ENCODE measurements at regions not wholly inside any gene's neighbourhood (a gene's known extent, or its start where the extent isn't known, plus 50 kb on each side); places are given as distances from the start of the nearest gene placed in this dataset.

DNA sequence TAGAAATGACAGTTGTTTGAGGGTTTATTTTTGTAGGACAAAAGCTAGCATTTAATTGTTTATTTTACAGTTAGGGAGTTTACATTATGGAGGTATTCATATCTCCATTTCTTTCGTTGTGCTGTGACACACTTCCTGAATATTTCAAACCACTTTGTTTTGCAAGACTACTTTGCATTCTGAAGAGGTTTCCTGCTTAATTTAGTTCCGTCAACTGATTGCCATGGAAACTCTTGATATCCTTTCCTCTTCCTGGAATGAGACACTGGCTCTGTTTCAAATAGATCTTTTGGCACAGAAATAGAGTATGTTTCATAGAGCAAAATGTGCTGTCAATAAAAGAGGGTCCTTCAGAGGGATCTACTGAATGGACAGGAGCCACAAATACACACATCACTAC is 159.5 kb upstream of the AGR3 start:
- no peak overlapping the region for H3K23ac ChIP-seq (ENCODE audit: insufficient read length, low read depth, low read length)
- H4K5ac ChIP-seq (ENCODE audit: insufficient read length, low read depth, low read length) = no peak overlapping the region
- no peak overlapping the region for H3K18ac ChIP-seq (ENCODE audit: insufficient read length, low read depth, low read length)
- no peaks in the 10 kb centered on the region for H3K9me3 Mint-ChIP-seq
- H3K4me1 ChIP-seq (ENCODE audit: insufficient read depth, low read length) = no peaks in the 10 kb centered on the region; the same call in 1 of the 2 replicates
- H3K4me1 Mint-ChIP-seq = peaks cover 0 to 11% of the 10 kb centered on the region in 2 experiments; a peak in 2 of 4 replicates
- H2BK15ac ChIP-seq (ENCODE audit: low read depth, low read length) = no peak overlapping the region
- no peak overlapping the region for H3K27ac ChIP-seq (ENCODE audit: insufficient read length, low read depth, low read length)
- no peak overlapping the region for H2BK12ac ChIP-seq (ENCODE audit: insufficient read length, low read depth, low read length)
- no peaks in the 10 kb centered on the region for H3K27me3 ChIP-seq (ENCODE audit: insufficient read depth, low read length)
- WGBS (ENCODE audit: extremely low coverage, insufficient read length, low lambda C conversion rate) = no CpG with 5 or more reads among the region's 2 CpGs
- H3K36me3 Mint-ChIP-seq (ENCODE audit: insufficient read depth in 1 of 3, low read depth in 3 of 3) = no peaks in the 10 kb centered on the region
- no peaks in the 10 kb centered on the region for H3K9me3 ChIP-seq (ENCODE audit: control insufficient read depth, low read depth, low read length)
- H3T11ph ChIP-seq (ENCODE audit: low read length) = no peak overlapping the region
- H3K4me3 Mint-ChIP-seq = no peak overlapping the region
- H4K91ac ChIP-seq (ENCODE audit: insufficient read length, low read depth, low read length) = no peak overlapping the region
- H3K14ac ChIP-seq (ENCODE audit: insufficient read depth, low read length) = no peak overlapping the region
- H3K56ac ChIP-seq (ENCODE audit: insufficient read length, low read depth, low read length) = no peak overlapping the region
- H3K79me2 ChIP-seq (ENCODE audit: insufficient read depth, low read length) = no peaks in the 10 kb centered on the region
- H3K79me1 ChIP-seq (ENCODE audit: insufficient read depth, low read depth, low read length, poor library complexity, severe bottlenecking) = no peaks in the 10 kb centered on the region
- no peak overlapping the region for H2AK5ac ChIP-seq (ENCODE audit: insufficient read length, low read length)
- no peak overlapping the region for H3K27ac Mint-ChIP-seq
- no peak overlapping the region for H2BK20ac ChIP-seq (ENCODE audit: low read depth, low read length, poor library complexity, severe bottlenecking)
- no peaks in the 10 kb centered on the region for H4K20me1 ChIP-seq (ENCODE audit: control insufficient read depth, insufficient read depth, insufficient read length)
- no peak overlapping the region for H3K9ac ChIP-seq (ENCODE audit: extremely low read depth, insufficient read length, low read length)
- no peaks in the 10 kb centered on the region for H3K23me2 ChIP-seq (ENCODE audit: insufficient read length, low read depth, low read length, poor library complexity, severe bottlenecking)
- no peak for DNase-seq
- no peak overlapping the region for H2BK120ac ChIP-seq (ENCODE audit: low read depth, low read length, poor library complexity, severe bottlenecking)
- no peak overlapping the region for H2BK5ac ChIP-seq (ENCODE audit: insufficient read length, low read length)
- TF ChIP-seq, protein P1, sequence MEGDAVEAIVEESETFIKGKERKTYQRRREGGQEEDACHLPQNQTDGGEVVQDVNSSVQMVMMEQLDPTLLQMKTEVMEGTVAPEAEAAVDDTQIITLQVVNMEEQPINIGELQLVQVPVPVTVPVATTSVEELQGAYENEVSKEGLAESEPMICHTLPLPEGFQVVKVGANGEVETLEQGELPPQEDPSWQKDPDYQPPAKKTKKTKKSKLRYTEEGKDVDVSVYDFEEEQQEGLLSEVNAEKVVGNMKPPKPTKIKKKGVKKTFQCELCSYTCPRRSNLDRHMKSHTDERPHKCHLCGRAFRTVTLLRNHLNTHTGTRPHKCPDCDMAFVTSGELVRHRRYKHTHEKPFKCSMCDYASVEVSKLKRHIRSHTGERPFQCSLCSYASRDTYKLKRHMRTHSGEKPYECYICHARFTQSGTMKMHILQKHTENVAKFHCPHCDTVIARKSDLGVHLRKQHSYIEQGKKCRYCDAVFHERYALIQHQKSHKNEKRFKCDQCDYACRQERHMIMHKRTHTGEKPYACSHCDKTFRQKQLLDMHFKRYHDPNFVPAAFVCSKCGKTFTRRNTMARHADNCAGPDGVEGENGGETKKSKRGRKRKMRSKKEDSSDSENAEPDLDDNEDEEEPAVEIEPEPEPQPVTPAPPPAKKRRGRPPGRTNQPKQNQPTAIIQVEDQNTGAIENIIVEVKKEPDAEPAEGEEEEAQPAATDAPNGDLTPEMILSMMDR (conservative IDR thresholded peaks at IDR 0.05) = no peak
- H4K8ac ChIP-seq (replicated peaks; ENCODE audit: insufficient read length, low read depth, low read length) = no peak overlapping the region
- no peak overlapping the region for H3K4me2 ChIP-seq (ENCODE audit: insufficient read depth, insufficient read length, low read length)
- H3K4ac ChIP-seq (ENCODE audit: low read depth, low read length) = no peak overlapping the region
- H3K27me3 Mint-ChIP-seq (ENCODE audit: low read depth) = no peaks in the 10 kb centered on the region
- H2AFZ ChIP-seq (ENCODE audit: low read length) = no peak overlapping the region
